NT2/D1 (cell line): ENCODE measurements at regions not wholly inside any gene's neighbourhood (a gene's known extent, or its start where the extent isn't known, plus 50 kb on each side); places are given as distances from the start of the nearest gene placed in this dataset.

Source experiments
- SUZ12 ChIP-seq: IDR thresholded peaks from 2 replicates; pipeline ENCODE4 v1.6.1; 2011; ENCODE audit not compliant: insufficient read length, insufficient read depth; ENCODE audit errors: extremely low read depth
- YY1 ChIP-seq: IDR thresholded peaks from 2 replicates; pipeline ENCODE4 v1.6.1; 2011; ENCODE audit not compliant: insufficient read length, insufficient read depth

GRCh38 chr4:22324422-22324821 lies 191.4 kb downstream of the ADGRA3 start:
- TF ChIP-seq YY1 (no peak), SUZ12 (no peak)
